Osteoblast (primary cell): ENCODE measurements at regions not wholly inside any gene's neighbourhood (a gene's known extent, or its start where the extent isn't known, plus 50 kb on each side); places are given as distances from the start of the nearest gene placed in this dataset.

Source experiments
- DNase-seq: peaks from one replicate; pipeline ENCODE4 v3.0.0; 2011; ENCODE audit warnings: low spot score, mixed read lengths; ENCODE audit not compliant: insufficient read length; ENCODE audit errors: missing footprints
- H2AFZ ChIP-seq: 2 replicates; pipeline ENCODE4 v1.6.0; 2011; ENCODE audit warnings: mild to moderate bottlenecking, low read length
- H3K27ac ChIP-seq: 2 replicates; pipeline ENCODE4 v1.5.1; 2011; ENCODE audit warnings: mild to moderate bottlenecking, low read depth, low read length, moderate library complexity
- H3K27me3 ChIP-seq: 2 replicates; pipeline ENCODE4 v1.6.0; 2012; ENCODE audit warnings: mild to moderate bottlenecking, control low read depth, inconsistent platforms, low read length, moderate library complexity; ENCODE audit not compliant: insufficient read depth
- H3K36me3 ChIP-seq: 2 replicates; pipeline ENCODE4 v1.5.1; 2011; ENCODE audit warnings: mild to moderate bottlenecking, low read length, control low read depth, moderate library complexity; ENCODE audit not compliant: insufficient read depth
- H3K4me1 ChIP-seq: 2 replicates; pipeline ENCODE4 v1.5.1; 2011; ENCODE audit warnings: mild to moderate bottlenecking, low read length, control low read depth, moderate library complexity; ENCODE audit not compliant: insufficient read depth
- H3K4me2 ChIP-seq: 2 replicates; pipeline ENCODE4 v1.6.0; 2011; ENCODE audit warnings: mild to moderate bottlenecking, low read length; ENCODE audit not compliant: insufficient read depth
- H3K4me3 ChIP-seq: fragments of 200-600 bp; sonication (generic); 3 replicates; pipeline ENCODE4 v1.5.1; 2012; ENCODE audit warnings: mild to moderate bottlenecking, low read length, inconsistent platforms; ENCODE audit not compliant: insufficient read depth
- H3K79me2 ChIP-seq: 2 replicates; pipeline ENCODE4 v1.6.0; 2012; ENCODE audit warnings: mild to moderate bottlenecking, low read length, control low read depth, inconsistent platforms; ENCODE audit not compliant: insufficient read depth
- H3K9me3 ChIP-seq: 2 replicates; pipeline ENCODE4 v1.5.1; 2011; ENCODE audit warnings: low read depth, low read length, control low read depth
- H4K20me1 ChIP-seq: 2 replicates; pipeline ENCODE4 v1.6.0; 2012; ENCODE audit warnings: mild to moderate bottlenecking, low read length, control low read depth; ENCODE audit not compliant: insufficient read depth
- TF ChIP-seq, protein P1 (sequence below): IDR thresholded peaks from 2 replicates; pipeline ENCODE4 v1.5.1; 2011; ENCODE audit warnings: mild to moderate bottlenecking, low read depth, low read length, moderate library complexity; ENCODE audit errors: extremely low read depth

DNA sequence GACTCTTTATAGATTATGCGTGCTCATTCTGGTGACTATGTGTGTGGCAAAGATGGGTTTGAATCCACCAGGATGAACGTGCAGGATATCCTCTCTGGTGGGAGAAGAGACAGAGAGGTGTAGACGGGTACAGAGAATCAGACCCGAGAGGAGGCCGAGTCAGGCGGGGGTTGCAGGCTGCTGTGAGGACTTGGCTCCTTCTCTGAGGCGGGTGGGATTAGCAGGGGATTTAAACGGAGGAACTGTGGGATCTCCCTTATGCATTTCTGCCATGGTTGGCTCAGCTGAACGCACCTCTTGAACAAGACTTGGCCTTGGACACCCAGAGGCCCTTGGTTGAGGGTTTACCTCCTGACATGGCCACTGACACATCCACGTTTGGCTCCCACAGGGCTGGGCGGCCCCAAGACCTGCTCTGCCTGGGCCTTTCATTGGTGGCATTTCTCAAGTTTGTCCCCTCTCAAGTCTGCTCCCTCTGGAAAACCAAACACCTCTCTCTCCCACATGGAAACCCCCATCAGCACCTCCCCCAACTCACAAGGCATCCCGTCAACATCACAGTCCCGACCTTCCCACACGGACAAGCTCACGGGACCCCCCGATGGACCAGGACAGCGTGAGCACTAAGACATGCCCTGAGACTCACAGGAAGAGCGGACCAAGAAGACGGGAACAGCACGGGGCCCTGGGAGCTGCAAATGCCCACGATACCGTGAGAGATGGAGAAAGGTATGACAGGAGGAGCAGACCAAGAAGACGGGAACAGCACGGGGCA lies 158.3 kb downstream of the RTP5 start:
- no peaks in the 10 kb centered on the region for H3K79me2 ChIP-seq
- no peak overlapping the region for H3K4me3 ChIP-seq
- H3K4me2 ChIP-seq = no peak overlapping the region
- H3K36me3 ChIP-seq = no peaks in the 10 kb centered on the region
- TF ChIP-seq, protein P1, sequence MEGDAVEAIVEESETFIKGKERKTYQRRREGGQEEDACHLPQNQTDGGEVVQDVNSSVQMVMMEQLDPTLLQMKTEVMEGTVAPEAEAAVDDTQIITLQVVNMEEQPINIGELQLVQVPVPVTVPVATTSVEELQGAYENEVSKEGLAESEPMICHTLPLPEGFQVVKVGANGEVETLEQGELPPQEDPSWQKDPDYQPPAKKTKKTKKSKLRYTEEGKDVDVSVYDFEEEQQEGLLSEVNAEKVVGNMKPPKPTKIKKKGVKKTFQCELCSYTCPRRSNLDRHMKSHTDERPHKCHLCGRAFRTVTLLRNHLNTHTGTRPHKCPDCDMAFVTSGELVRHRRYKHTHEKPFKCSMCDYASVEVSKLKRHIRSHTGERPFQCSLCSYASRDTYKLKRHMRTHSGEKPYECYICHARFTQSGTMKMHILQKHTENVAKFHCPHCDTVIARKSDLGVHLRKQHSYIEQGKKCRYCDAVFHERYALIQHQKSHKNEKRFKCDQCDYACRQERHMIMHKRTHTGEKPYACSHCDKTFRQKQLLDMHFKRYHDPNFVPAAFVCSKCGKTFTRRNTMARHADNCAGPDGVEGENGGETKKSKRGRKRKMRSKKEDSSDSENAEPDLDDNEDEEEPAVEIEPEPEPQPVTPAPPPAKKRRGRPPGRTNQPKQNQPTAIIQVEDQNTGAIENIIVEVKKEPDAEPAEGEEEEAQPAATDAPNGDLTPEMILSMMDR = no peak
- no peaks in the 10 kb centered on the region for H3K9me3 ChIP-seq
- H4K20me1 ChIP-seq = no peaks in the 10 kb centered on the region
- no peak overlapping the region for H2AFZ ChIP-seq
- no peak for DNase-seq
- peaks cover 57% of the 10 kb centered on the region for H3K27me3 ChIP-seq
- H3K27ac ChIP-seq = no peak overlapping the region
- H3K4me1 ChIP-seq = peaks cover 12% of the 10 kb centered on the region

DNA sequence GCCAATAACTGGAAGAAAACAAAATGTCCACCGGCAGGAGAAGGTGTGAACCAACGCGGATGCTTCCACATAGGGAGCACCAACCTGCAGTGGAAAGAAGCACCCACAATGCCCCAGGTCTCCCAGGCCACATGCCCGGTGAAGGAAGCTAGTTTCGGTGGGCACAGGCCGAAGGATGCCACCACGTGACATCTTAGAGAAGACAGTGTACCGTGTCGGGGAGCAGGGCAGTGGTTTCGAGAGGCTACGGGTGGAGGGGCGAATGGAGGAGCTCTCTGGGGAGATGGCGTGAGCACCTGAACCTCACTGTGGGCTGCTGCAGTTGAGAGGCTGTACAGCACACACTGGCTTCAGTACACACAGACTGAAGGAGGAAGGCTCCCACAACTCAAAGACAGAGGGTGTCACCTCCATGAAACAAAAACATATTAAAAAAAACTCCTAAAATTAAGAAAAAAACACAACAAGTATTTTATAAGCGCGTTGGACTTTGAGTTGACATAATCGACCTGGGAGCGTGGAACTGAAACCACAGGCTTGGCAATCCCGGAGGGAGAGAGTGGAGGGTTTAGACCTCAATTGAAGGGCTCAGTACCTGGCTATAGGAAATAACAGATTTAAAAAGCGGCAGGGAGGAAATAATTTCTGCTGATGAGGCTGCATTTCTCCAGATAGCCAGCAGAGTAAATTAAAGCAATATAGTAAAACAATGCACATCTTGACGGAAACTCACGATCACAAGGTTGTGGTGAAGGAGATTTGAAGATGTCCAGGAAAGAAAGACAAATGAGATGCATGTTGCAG lies 160.1 kb downstream of the RTP5 start:
- H3K9me3 ChIP-seq = no peaks in the 10 kb centered on the region
- H3K4me3 ChIP-seq = no peak overlapping the region
- no peak for DNase-seq
- no peak overlapping the region for H2AFZ ChIP-seq
- TF ChIP-seq, protein P1 = no peak
- no peaks in the 10 kb centered on the region for H3K79me2 ChIP-seq
- H3K27me3 ChIP-seq = peaks cover 64% of the 10 kb centered on the region
- H4K20me1 ChIP-seq = no peaks in the 10 kb centered on the region
- no peak overlapping the region for H3K27ac ChIP-seq
- H3K4me1 ChIP-seq = peaks cover 12% of the 10 kb centered on the region
- H3K36me3 ChIP-seq = no peaks in the 10 kb centered on the region
- no peak overlapping the region for H3K4me2 ChIP-seq

DNA sequence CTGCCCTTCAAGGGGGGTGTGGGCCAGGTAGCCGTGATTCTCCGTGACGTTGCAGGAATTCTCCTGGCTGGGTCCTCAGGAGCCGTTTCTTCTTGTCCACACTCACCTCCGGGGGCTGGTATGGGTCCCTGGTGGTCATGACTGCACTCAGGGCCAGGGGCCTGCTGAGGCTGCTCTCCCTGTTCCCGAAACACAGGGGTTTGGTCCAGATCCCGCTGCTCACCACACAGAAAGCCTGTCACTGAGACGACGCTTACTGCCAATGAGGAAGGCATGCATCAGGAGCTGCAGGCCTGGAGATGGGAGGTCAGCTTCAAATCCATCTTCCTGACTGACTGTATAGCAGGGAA lies 160.7 kb downstream of the RTP5 start:
- Histone ChIP-seq H4K20me1 (no peaks in the 10 kb centered on the region), H3K9me3 (no peaks in the 10 kb centered on the region), H3K4me2 (no peak overlapping the region), H3K4me3 (no peak overlapping the region), H3K4me1 (peaks cover 12% of the 10 kb centered on the region), H3K27ac (no peak overlapping the region), H3K79me2 (no peaks in the 10 kb centered on the region), H2AFZ (no peak overlapping the region), H3K36me3 (no peaks in the 10 kb centered on the region), H3K27me3 (peaks cover 65% of the 10 kb centered on the region)
- no peak for DNase-seq
- TF ChIP-seq, protein P1 = no peak

DNA sequence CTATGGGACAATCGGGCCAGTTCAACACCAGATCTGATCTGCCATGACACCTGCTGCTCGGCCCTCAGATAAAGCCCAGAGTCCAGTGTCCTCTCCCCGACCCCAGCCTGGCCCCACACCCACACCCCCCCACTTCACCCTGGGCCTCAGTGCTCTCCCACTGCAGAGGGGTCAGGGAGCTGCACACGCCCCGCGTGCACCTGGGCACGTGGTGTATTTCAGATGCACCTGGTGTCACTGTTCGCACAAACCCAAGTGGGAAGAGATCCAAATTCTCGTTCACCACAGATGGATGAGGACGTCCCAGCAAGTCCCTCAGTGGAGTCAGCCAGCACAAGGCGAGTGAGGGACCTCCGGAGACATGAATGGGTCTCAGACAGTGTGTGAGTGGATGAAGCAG lies 161.3 kb downstream of the RTP5 start:
- DNase-seq = no peak
- Histone ChIP-seq H3K79me2 (no peaks in the 10 kb centered on the region), H2AFZ (no peak overlapping the region), H3K4me2 (no peak overlapping the region), H3K36me3 (no peaks in the 10 kb centered on the region), H4K20me1 (no peaks in the 10 kb centered on the region), H3K27me3 (peaks cover 66% of the 10 kb centered on the region), H3K27ac (no peak overlapping the region), H3K4me1 (peaks cover 12% of the 10 kb centered on the region), H3K9me3 (no peaks in the 10 kb centered on the region), H3K4me3 (no peak overlapping the region)
- TF ChIP-seq, protein P1 = no peak
